Right atrium auricular region (tissue), 2 donors: ENCODE measurements at regions not wholly inside any gene's neighbourhood (a gene's known extent, or its start where the extent isn't known, plus 50 kb on each side); places are given as distances from the start of the nearest gene placed in this dataset.

ENCODE experiments used
- DNase-seq: peaks from one replicate; pipeline ENCODE4 v3.0.0-alpha.2; 2019; ENCODE audit warnings: low spot score
- H3K27ac ChIP-seq, 2 donors: fragments of 200-600 bp; sonication (generic); 1 replicate in 1 of 2; 2 replicates in 1 of 2; pipeline ENCODE4 v1.5.1; 2016 to 2019
- H3K27me3 ChIP-seq, 2 donors: fragments of 200-600 bp; sonication (generic); one replicate each; pipeline versions ENCODE4 v1.5.1 to v1.6.0; 2017 to 2019
- H3K36me3 ChIP-seq: fragments of 200-600 bp; sonication (generic); one replicate; pipeline ENCODE4 v1.5.1; 2016
- H3K4me1 ChIP-seq, 2 donors: fragments of 200-600 bp; sonication (generic); one replicate each; pipeline versions ENCODE4 v1.5.1 to v1.6.0; 2017 to 2019
- H3K4me3 ChIP-seq, 2 donors: fragments of 200-600 bp; sonication (generic); 1 replicate in 1 of 2; 2 replicates in 1 of 2; pipeline ENCODE4 v1.5.1; 2017 to 2019; ENCODE audit warnings: mild to moderate bottlenecking in 1 of 2, moderate library complexity in 1 of 2
- H3K9me3 ChIP-seq, 2 donors: fragments of 200-600 bp; sonication (generic); one replicate each; pipeline ENCODE4 v1.5.1; 2019
- CTCF ChIP-seq, 2 donors: fragments of 200-600 bp; sonication (generic); IDR thresholded peaks; one replicate each; pipeline ENCODE4 v1.5.1; 2019; ENCODE audit warnings: antibody characterized with exemption in 2 of 2

- Histone ChIP-seq H3K9me3 (no peaks in the 10 kb centered on the region), H3K4me1 (no peaks in the 10 kb centered on the region), H3K4me3 (no peak overlapping the region), H3K27me3 (no peaks in the 10 kb centered on the region), H3K36me3 (no peaks in the 10 kb centered on the region), H3K27ac (no peak overlapping the region)
- DNase-seq, result no peak
- no peak for TF ChIP-seq CTCF (IDR thresholded peaks at IDR 0.05)
These were observed 230.3 kb downstream of the AUH start for GRCh38 chr9:91131433-91131839.

GRCh38 chr9:91132576-91133073, 229.1 kb downstream of the AUH start:
- H3K27me3 ChIP-seq, result no peaks in the 10 kb centered on the region
- no peak overlapping the region for H3K27ac ChIP-seq
- H3K4me3 ChIP-seq, result no peak overlapping the region
- TF ChIP-seq CTCF (IDR thresholded peaks at IDR 0.05), result no peak
- H3K9me3 ChIP-seq, result no peaks in the 10 kb centered on the region
- no peaks in the 10 kb centered on the region for H3K36me3 ChIP-seq
- DNase-seq, result no peak
- H3K4me1 ChIP-seq, result no peaks in the 10 kb centered on the region

GRCh38 chr9:91134608-91135007, 227.1 kb downstream of the AUH start:
- no peak overlapping the region for H3K27ac ChIP-seq
- no peaks in the 10 kb centered on the region for H3K36me3 ChIP-seq
- no peak overlapping the region for H3K4me3 ChIP-seq
- H3K27me3 ChIP-seq, result no peaks in the 10 kb centered on the region
- H3K4me1 ChIP-seq, result no peaks in the 10 kb centered on the region
- H3K9me3 ChIP-seq, result no peaks in the 10 kb centered on the region
- TF ChIP-seq CTCF (IDR thresholded peaks at IDR 0.05), result no peak
- DNase-seq, result no peak

- H3K9me3 ChIP-seq, result no peaks in the 10 kb centered on the region
- H3K27me3 ChIP-seq, result no peaks in the 10 kb centered on the region
- no peak overlapping the region for H3K27ac ChIP-seq
- H3K4me3 ChIP-seq, result no peak overlapping the region
- H3K4me1 ChIP-seq, result peaks cover 0 to 6% of the 10 kb centered on the region in 2 donors
- DNase-seq, result no peak
- no peaks in the 10 kb centered on the region for H3K36me3 ChIP-seq
- TF ChIP-seq CTCF (IDR thresholded peaks at IDR 0.05), result no peak
These were observed 224.3 kb downstream of the AUH start for GRCh38 chr9:91137391-91137790.

- Histone ChIP-seq H3K4me1 (peaks cover 0 to 6% of the 10 kb centered on the region in 2 donors), H3K4me3 (no peak overlapping the region), H3K9me3 (no peaks in the 10 kb centered on the region), H3K27ac (no peak overlapping the region), H3K27me3 (no peaks in the 10 kb centered on the region), H3K36me3 (no peaks in the 10 kb centered on the region)
- no peak for DNase-seq
- TF ChIP-seq CTCF (IDR thresholded peaks at IDR 0.05), result no peak
These were observed 223.0 kb downstream of the AUH start for GRCh38 chr9:91138760-91139159.

GRCh38 chr9:91141407-91141965, 220.2 kb downstream of the AUH start:
- no peaks in the 10 kb centered on the region for H3K36me3 ChIP-seq
- H3K4me1 ChIP-seq, result peaks cover 0 to 6% of the 10 kb centered on the region in 2 donors
- no peak overlapping the region for H3K27ac ChIP-seq
- H3K4me3 ChIP-seq, result no peak overlapping the region
- no peak for DNase-seq
- TF ChIP-seq CTCF (IDR thresholded peaks at IDR 0.05), result no peak
- H3K27me3 ChIP-seq, result no peaks in the 10 kb centered on the region
- H3K9me3 ChIP-seq, result no peaks in the 10 kb centered on the region
